AG09309 (cell line): ENCODE measurements at regions not wholly inside any gene's neighbourhood (a gene's known extent, or its start where the extent isn't known, plus 50 kb on each side); places are given as distances from the start of the nearest gene placed in this dataset.

Experiments
- DNase-seq: peaks from one replicate; pipeline ENCODE4 v3.0.0-alpha.2; 2010; ENCODE audit warnings: low read depth
- H3K4me3 ChIP-seq: 2 replicates; pipeline ENCODE4 v1.5.1; 2011; ENCODE audit warnings: mild to moderate bottlenecking, low read depth, low read length, moderate library complexity; ENCODE audit not compliant: control insufficient read depth
- TF ChIP-seq, protein P1 (sequence below): IDR thresholded peaks from 2 replicates; pipeline ENCODE4 v1.5.1; 2011; ENCODE audit warnings: mild to moderate bottlenecking, low read depth, low read length, inconsistent platforms; ENCODE audit not compliant: insufficient read depth, control insufficient read depth; ENCODE audit errors: missing control alignments

DNA sequence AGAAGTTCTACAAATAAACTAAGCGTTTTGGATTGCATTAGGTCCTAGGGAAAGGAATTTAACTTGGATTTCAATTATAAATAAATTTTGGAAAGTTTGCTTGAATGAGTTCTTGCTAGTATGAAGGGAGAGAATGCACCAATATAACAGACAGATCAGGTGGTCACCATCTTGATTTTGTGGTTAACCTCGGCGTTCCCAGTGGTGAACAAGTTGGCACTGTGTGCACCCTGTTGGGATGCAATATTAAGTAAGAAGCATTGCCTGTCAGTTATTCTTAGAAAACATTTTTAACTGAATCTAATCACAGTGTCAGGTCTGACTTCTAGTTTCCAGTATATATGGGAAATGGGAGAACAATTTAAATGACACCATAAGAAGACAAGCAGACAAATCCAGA is 673.4 kb downstream of the SLC4A3 start:
- H3K4me3 ChIP-seq, result no peak overlapping the region
- TF ChIP-seq, protein P1, sequence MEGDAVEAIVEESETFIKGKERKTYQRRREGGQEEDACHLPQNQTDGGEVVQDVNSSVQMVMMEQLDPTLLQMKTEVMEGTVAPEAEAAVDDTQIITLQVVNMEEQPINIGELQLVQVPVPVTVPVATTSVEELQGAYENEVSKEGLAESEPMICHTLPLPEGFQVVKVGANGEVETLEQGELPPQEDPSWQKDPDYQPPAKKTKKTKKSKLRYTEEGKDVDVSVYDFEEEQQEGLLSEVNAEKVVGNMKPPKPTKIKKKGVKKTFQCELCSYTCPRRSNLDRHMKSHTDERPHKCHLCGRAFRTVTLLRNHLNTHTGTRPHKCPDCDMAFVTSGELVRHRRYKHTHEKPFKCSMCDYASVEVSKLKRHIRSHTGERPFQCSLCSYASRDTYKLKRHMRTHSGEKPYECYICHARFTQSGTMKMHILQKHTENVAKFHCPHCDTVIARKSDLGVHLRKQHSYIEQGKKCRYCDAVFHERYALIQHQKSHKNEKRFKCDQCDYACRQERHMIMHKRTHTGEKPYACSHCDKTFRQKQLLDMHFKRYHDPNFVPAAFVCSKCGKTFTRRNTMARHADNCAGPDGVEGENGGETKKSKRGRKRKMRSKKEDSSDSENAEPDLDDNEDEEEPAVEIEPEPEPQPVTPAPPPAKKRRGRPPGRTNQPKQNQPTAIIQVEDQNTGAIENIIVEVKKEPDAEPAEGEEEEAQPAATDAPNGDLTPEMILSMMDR, result no peak
- DNase-seq, result no peak

DNA sequence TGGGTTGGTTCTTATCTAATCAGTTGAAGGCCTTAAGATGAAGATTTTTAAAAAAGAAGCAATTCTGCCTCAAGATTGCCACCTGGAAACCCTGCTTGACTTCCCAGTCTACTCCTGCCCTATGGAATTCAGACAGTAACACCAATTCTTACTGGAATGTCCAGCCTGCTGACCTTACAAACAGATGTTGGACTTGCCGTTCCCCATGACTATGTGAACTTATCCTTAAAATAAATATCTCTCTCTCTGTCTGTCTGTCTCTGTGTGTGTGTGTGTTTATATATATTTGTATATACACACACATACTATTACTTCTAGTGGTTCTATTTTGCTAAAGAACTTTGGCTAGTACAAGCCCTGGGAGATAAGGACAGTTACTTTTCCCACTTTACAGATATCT is 675.3 kb downstream of the SLC4A3 start:
- TF ChIP-seq, protein P1, result no peak
- DNase-seq, result no peak
- H3K4me3 ChIP-seq, result no peak overlapping the region

DNA sequence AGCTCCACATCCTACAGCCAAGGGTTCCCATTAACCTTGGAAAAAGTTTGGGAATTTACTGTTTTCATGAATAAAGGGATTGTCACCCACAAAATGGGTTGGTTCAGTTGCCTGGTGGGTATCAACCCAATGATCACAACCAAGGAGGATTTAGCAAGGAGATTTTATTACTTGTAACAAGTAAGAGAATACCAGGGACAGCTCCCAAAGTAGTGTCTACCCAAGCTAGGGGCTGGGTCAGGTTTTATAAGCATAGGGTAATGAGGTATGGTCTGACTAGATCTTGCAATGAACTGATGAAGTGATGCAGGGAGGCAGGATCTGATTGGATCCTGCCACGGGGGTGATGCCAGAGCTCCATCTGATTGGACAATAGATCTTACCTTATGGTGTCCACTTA is 681.8 kb downstream of the SLC4A3 start:
- H3K4me3 ChIP-seq, result no peak overlapping the region
- DNase-seq, result no peak
- TF ChIP-seq, protein P1, result no peak

DNA sequence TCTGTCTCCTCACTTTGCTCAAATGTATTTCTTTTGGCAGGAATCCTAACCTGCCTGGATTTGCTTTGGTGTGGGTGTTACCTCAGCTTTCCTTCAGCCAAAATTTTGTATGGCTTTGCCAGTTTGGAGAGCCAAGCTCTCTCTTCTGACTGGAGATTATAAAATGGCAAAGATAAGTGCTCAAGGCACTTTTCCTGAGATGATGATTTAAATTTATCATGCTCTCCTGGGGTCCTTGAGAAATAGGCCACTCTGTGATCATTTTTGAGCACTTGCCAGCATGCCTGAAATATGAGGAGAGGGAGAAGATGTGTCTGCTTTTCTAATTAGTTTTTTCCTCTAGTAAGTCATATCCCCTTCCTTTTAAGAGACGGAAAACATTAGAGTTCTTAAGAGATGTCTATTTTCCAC is 683.0 kb downstream of the SLC4A3 start:
- no peak overlapping the region for H3K4me3 ChIP-seq
- TF ChIP-seq, protein P1, result no peak
- no peak for DNase-seq

DNA sequence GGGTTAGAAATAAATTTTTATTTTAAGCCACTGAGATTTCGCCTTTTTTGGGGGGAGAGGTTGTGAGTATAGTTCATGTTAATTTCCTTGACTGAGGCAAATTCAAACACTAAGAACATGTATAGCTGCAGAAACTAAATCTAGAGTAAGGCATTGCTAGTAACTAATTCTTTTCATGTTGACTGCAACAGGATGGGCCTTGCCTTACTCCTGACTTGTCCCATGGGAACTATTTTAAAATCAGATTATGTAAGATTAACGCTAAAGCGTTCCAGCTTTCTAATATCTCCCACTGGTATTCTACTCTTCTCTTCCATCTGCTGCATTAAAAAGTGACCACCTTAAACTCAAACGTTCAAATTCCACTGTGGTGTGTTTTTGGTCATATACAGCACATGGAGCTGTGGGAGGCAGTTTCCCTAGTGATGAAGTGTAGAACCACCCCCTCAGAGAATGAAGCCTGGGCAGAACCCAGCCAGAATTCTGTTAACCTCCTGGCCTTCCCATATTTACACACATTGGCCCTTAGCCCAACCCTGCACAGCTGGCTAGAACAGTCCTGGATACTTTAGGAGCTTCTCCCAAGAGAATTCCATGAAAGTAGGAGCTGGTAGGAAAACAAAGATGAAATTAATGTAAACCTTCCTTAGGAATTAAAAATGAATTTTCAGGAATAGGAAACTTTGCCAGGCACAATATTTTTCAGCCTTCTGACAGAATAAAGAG is 687.8 kb downstream of the SLC4A3 start:
- DNase-seq, result no peak
- no peak overlapping the region for H3K4me3 ChIP-seq
- TF ChIP-seq, protein P1, result no peak

DNA sequence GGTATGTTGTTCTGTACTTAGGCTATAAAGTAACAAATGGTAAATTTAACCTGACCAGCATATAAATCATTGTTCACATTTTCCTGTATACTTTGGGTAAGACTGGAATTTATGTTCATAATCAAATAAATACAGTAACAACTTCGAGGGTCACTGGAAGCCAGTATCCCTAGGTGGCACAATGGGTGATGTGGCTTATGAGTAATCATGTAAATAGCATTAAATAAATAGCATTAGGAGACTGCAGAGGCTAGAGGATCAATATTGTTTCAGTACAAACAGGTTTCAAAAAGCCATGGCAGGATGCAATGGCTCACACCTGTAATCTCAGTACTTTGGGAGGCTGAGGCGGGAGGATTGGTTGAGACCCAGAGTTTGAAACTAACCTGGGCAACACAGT is 690.6 kb downstream of the SLC4A3 start:
- TF ChIP-seq, protein P1, result no peak
- no peak overlapping the region for H3K4me3 ChIP-seq
- no peak for DNase-seq
